DND-41 (cell line): ENCODE measurements at regions not wholly inside any gene's neighbourhood (a gene's known extent, or its start where the extent isn't known, plus 50 kb on each side); places are given as distances from the start of the nearest gene placed in this dataset.

ENCODE experiments used
- ATAC-seq: fragments of 200-7000 bp; cut with Tn5 transposase; 3 replicates; pipeline ENCODE4 v1.9.1; 2021; ENCODE audit warnings: low read depth; ENCODE audit not compliant: insufficient read depth
- DNase-seq: peaks from one replicate; pipeline ENCODE4 v3.0.0-alpha.2; 2020
- H2AFZ ChIP-seq: 2 replicates; pipeline ENCODE4 v1.6.0; 2012; ENCODE audit warnings: low read depth, low read length
- H3K27ac ChIP-seq: 2 replicates; pipeline ENCODE4 v1.5.1; 2012; ENCODE audit warnings: low read length, inconsistent platforms
- H3K27me3 ChIP-seq: fragments of 200-600 bp; sonication (generic); 2 replicates; pipeline ENCODE4 v1.6.0; 2012; ENCODE audit warnings: low read length, mild to moderate bottlenecking, inconsistent platforms; ENCODE audit not compliant: insufficient read depth, poor library complexity
- H3K36me3 ChIP-seq: 2 replicates; pipeline ENCODE4 v1.5.1; 2012; ENCODE audit warnings: low read length, inconsistent platforms; ENCODE audit not compliant: insufficient read depth
- H3K4me1 ChIP-seq: 2 replicates; pipeline ENCODE4 v1.5.1; 2012; ENCODE audit warnings: mild to moderate bottlenecking, low read length; ENCODE audit not compliant: insufficient read depth
- H3K4me2 ChIP-seq: 2 replicates; pipeline ENCODE4 v1.6.0; 2012; ENCODE audit warnings: mild to moderate bottlenecking, moderate library complexity, low read length, inconsistent platforms; ENCODE audit not compliant: insufficient read depth
- H3K4me3 ChIP-seq, 2 experiments: fragments of 200-600 bp in 1 of 2; shearing (Covaris generic) in 1 of 2; 2 replicates each; pipeline ENCODE4 v1.5.1; 2012 to 2016; ENCODE audit warnings: inconsistent platforms in 2 of 2, low read length in 2 of 2, mild to moderate bottlenecking in 2 of 2, low read depth in 1 of 2, moderate library complexity in 1 of 2
- H3K79me2 ChIP-seq: 2 replicates; pipeline ENCODE4 v1.6.0; 2012; ENCODE audit warnings: low read length, inconsistent platforms; ENCODE audit not compliant: insufficient read depth
- H3K9ac ChIP-seq: 2 replicates; pipeline ENCODE4 v1.6.0; 2012; ENCODE audit warnings: low read depth, mild to moderate bottlenecking, inconsistent platforms, low read length, moderate library complexity
- H3K9me3 ChIP-seq: 2 replicates; pipeline ENCODE4 v1.5.1; 2012; ENCODE audit warnings: low read length, moderate library complexity, mild to moderate bottlenecking, inconsistent platforms; ENCODE audit not compliant: insufficient read depth, severe bottlenecking
- H4K20me1 ChIP-seq: 2 replicates; pipeline ENCODE4 v1.6.0; 2012; ENCODE audit warnings: low read length; ENCODE audit not compliant: insufficient read depth
- CTCF ChIP-seq: IDR thresholded peaks from 2 replicates; pipeline ENCODE4 v1.5.1; 2012; ENCODE audit warnings: borderline replicate concordance, low read length, moderate library complexity, mild to moderate bottlenecking; ENCODE audit not compliant: poor library complexity, severe bottlenecking; ENCODE audit errors: extremely low read depth
- EZH2 ChIP-seq: IDR thresholded peaks from 3 replicates; pipeline ENCODE4 v1.6.1; 2012; ENCODE audit warnings: borderline replicate concordance, low read depth, mild to moderate bottlenecking, moderate library complexity, low read length, inconsistent platforms; ENCODE audit not compliant: severe bottlenecking

GRCh38 chr3:72159487-72159886 is 374.5 kb upstream of the PROK2 start:
- no peak overlapping the region for H3K4me2 ChIP-seq
- no peak for TF ChIP-seq EZH2
- no peak for TF ChIP-seq CTCF
- H3K36me3 ChIP-seq, result no peaks in the 10 kb centered on the region

GRCh38 chr3:72158639-72159326 is 373.8 kb upstream of the PROK2 start:
- Histone ChIP-seq H3K9ac (no peak overlapping the region), H3K4me3 (no peak overlapping the region), H3K4me1 (no peaks in the 10 kb centered on the region), H3K36me3 (no peaks in the 10 kb centered on the region), H2AFZ (no peak overlapping the region), H3K27ac (no peak overlapping the region), H4K20me1 (no peaks in the 10 kb centered on the region), H3K79me2 (no peaks in the 10 kb centered on the region), H3K27me3 (no peaks in the 10 kb centered on the region), H3K9me3 (no peaks in the 10 kb centered on the region), H3K4me2 (no peak overlapping the region)
- ATAC-seq (no peak), DNase-seq (no peak)
- TF ChIP-seq CTCF, result no peak
- TF ChIP-seq EZH2, result no peak

More at GRCh38 chr3:72159487-72159886, 374.5 kb upstream of the PROK2 start:
- H3K9me3 ChIP-seq, result no peaks in the 10 kb centered on the region
- H3K27me3 ChIP-seq, result no peaks in the 10 kb centered on the region
- no peak overlapping the region for H2AFZ ChIP-seq
- no peak overlapping the region for H3K27ac ChIP-seq
- H3K9ac ChIP-seq, result no peak overlapping the region
- ATAC-seq (no peak), DNase-seq (no peak)
- no peaks in the 10 kb centered on the region for H3K4me1 ChIP-seq
- H3K79me2 ChIP-seq, result no peaks in the 10 kb centered on the region
- H4K20me1 ChIP-seq, result no peaks in the 10 kb centered on the region
- no peak overlapping the region for H3K4me3 ChIP-seq

DNA sequence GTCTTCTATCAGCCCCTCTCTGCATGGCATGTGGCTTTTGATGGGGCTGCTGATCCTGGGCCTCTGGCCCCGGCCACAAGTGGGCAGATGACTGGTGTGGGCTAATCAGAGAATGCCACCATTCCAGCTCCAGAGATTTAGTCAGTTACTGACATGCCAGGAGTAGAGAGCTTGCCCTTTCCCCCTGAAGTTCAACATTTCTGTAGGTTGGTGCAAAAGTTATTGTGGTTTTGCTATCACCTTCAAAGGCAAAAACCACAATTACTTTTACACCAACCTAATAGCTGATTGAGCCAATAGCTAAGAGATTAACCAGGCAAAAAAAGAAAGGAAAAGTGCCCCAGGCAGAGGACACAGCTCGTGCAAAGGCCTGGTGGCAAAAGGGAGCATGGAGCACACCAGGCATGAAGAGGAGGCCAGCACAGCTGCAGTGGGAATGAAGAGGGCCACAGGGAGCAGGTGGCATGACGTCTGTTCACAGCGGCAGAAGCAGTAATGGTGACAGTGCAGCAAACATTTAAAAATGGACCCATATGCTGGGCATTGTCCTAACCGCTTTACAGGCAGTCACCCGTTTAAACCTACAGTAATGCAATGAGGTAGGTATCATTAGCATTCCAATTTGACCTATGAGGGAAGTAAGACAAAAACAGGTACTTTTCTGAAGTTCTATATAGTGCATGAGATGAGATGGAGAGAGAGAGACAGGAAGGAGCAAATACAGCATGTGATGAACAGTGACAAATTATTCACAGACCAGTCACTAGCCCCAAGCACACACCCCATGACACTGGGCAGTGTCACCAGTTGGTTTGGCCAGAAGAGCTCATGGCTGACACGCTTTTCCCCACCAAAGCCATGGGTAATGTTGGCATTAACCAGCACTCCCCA is 373.0 kb upstream of the PROK2 start:
- H3K36me3 ChIP-seq, result no peaks in the 10 kb centered on the region
- no peaks in the 10 kb centered on the region for H3K79me2 ChIP-seq
- no peak overlapping the region for H3K4me3 ChIP-seq
- no peaks in the 10 kb centered on the region for H3K4me1 ChIP-seq
- H2AFZ ChIP-seq, result no peak overlapping the region
- no peak for TF ChIP-seq CTCF
- TF ChIP-seq EZH2, result no peak
- DNase-seq (no peak), ATAC-seq (0 out of 3 replicates have a peak, but pooled peaks have one; percentile 24)
- no peaks in the 10 kb centered on the region for H3K9me3 ChIP-seq
- no peaks in the 10 kb centered on the region for H3K27me3 ChIP-seq
- no peak overlapping the region for H3K9ac ChIP-seq
- H3K4me2 ChIP-seq, result no peak overlapping the region
- H4K20me1 ChIP-seq, result no peaks in the 10 kb centered on the region
- H3K27ac ChIP-seq, result no peak overlapping the region
